ENCODE measurements at regions not wholly inside any gene's neighbourhood (a gene's known extent, or its start where the extent isn't known, plus 50 kb on each side); places are given as distances from the start of the nearest gene placed in this dataset.

DNA sequence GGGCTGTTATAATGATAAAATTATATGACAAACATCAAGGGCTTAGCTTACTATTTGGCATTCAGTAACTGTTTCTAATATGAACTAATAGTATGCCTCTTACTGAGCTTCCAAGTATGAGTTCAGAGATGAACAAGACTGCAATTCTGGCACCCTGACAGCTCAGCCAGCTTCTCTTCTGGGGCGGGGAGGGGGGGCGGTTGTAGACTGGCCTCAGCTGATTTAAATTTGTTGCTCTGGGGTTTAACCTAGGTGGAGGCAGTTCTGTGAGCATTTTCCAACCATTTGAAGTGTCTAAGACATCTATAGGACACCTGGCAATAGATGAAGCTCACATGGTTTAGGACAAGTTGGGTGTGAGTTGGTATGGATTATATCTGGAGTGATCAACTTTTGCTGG is 401.9 kb downstream of the QKI start:
- TF ChIP-seq EZH2 (IDR thresholded peaks at IDR 0.05): no peak
- TF ChIP-seq POLR2AphosphoS5 (IDR thresholded peaks at IDR 0.05; ENCODE audit: borderline replicate concordance, low read depth, low read length): no peak
